ENCODE measurements at regions not wholly inside any gene's neighbourhood (a gene's known extent, or its start where the extent isn't known, plus 50 kb on each side); places are given as distances from the start of the nearest gene placed in this dataset.
A peak's percentile ranks its signal among the peaks of the same experiment; 100 is the strongest.

GRCh38 chr10:35769795-35770194, 127.7 kb upstream of the FZD8 start:
- Histone ChIP-seq H3K9me3 (no peaks in the 10 kb centered on the region), H3K27ac (no peak overlapping the region), H3K27me3 (no peaks in the 10 kb centered on the region), H3K4me1 (no peaks in the 10 kb centered on the region), H3K4me3 (no peak overlapping the region), H3K36me3 (no peaks in the 10 kb centered on the region)
- TF ChIP-seq POLR2A (IDR thresholded peaks at IDR 0.05) (no peak), POLR2AphosphoS5 (IDR thresholded peaks at IDR 0.05) (no peak)
- DNase-seq (ENCODE audit: low spot score in 2 of 2) = no peak
- intact Hi-C loops (cut with DNase I; ENCODE audit: low total_unique reads) = no loop called here

GRCh38 chr10:35768731-35769130, 126.6 kb upstream of the FZD8 start:
- intact Hi-C loops (cut with DNase I; ENCODE audit: low total_unique reads) = no loop called here
- TF ChIP-seq POLR2A (IDR thresholded peaks at IDR 0.05) (no peak), POLR2AphosphoS5 (IDR thresholded peaks at IDR 0.05) (no peak)
- TF ChIP-seq, protein P1, sequence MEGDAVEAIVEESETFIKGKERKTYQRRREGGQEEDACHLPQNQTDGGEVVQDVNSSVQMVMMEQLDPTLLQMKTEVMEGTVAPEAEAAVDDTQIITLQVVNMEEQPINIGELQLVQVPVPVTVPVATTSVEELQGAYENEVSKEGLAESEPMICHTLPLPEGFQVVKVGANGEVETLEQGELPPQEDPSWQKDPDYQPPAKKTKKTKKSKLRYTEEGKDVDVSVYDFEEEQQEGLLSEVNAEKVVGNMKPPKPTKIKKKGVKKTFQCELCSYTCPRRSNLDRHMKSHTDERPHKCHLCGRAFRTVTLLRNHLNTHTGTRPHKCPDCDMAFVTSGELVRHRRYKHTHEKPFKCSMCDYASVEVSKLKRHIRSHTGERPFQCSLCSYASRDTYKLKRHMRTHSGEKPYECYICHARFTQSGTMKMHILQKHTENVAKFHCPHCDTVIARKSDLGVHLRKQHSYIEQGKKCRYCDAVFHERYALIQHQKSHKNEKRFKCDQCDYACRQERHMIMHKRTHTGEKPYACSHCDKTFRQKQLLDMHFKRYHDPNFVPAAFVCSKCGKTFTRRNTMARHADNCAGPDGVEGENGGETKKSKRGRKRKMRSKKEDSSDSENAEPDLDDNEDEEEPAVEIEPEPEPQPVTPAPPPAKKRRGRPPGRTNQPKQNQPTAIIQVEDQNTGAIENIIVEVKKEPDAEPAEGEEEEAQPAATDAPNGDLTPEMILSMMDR (IDR thresholded peaks at IDR 0.05) = no peak
- no peaks in the 10 kb centered on the region for H3K27me3 ChIP-seq
- no peak overlapping the region for H3K27ac ChIP-seq
- H3K36me3 ChIP-seq = no peaks in the 10 kb centered on the region
- H3K4me1 ChIP-seq = no peaks in the 10 kb centered on the region
- H3K9me3 ChIP-seq = no peaks in the 10 kb centered on the region
- DNase-seq (ENCODE audit: low spot score in 2 of 2) = no peak
- no peak overlapping the region for H3K4me3 ChIP-seq

DNA sequence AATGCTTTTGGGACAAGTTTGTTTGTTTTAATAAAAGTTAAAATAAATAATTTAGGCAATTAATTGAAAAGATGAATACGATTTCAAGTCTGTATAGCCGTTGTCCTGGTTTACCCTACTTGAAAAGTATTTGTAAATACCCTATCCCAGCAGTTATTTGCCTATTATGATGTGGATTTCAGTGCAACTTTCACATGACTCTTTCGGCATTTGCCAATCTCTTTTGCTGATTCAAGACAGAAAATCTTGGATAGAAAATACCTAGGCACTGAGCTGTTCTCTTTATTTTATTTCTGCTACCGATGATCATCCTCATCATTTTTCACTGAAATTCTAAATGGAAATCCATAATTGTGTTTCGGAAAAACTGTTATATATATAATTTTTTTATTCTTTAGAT, 125.9 kb upstream of the FZD8 start:
- no peak for DNase-seq (ENCODE audit: low spot score in 2 of 2)
- H3K27me3 ChIP-seq = no peaks in the 10 kb centered on the region
- intact Hi-C loops (cut with DNase I; ENCODE audit: low total_unique reads) = no loop called here
- H3K4me1 ChIP-seq = no peaks in the 10 kb centered on the region
- no peak for TF ChIP-seq POLR2AphosphoS5 (IDR thresholded peaks at IDR 0.05)
- TF ChIP-seq, protein P1 (IDR thresholded peaks at IDR 0.05) = no peak
- TF ChIP-seq POLR2A (IDR thresholded peaks at IDR 0.05) = no peak
- no peaks in the 10 kb centered on the region for H3K9me3 ChIP-seq
- H3K36me3 ChIP-seq = no peaks in the 10 kb centered on the region
- H3K27ac ChIP-seq = no peak overlapping the region
- no peak overlapping the region for H3K4me3 ChIP-seq

GRCh38 chr10:35765996-35766395, 123.9 kb upstream of the FZD8 start:
- no peak overlapping the region for H3K4me3 ChIP-seq
- no peaks in the 10 kb centered on the region for H3K36me3 ChIP-seq
- TF ChIP-seq POLR2AphosphoS5 (IDR thresholded peaks at IDR 0.05) (no peak), POLR2A (IDR thresholded peaks at IDR 0.05) (no peak)
- TF ChIP-seq, protein P1 (IDR thresholded peaks at IDR 0.05) = no peak
- no peak overlapping the region for H3K27ac ChIP-seq
- DNase-seq (ENCODE audit: low spot score in 2 of 2) = no peak
- intact Hi-C loops (cut with DNase I; ENCODE audit: low total_unique reads) = no loop called here
- no peaks in the 10 kb centered on the region for H3K9me3 ChIP-seq
- no peaks in the 10 kb centered on the region for H3K27me3 ChIP-seq
- no peaks in the 10 kb centered on the region for H3K4me1 ChIP-seq

GRCh38 chr10:35765066-35765527, 123.0 kb upstream of the FZD8 start:
- TF ChIP-seq, protein P1 (IDR thresholded peaks at IDR 0.05) = no peak
- TF ChIP-seq POLR2AphosphoS5 (IDR thresholded peaks at IDR 0.05) (no peak), POLR2A (IDR thresholded peaks at IDR 0.05) (no peak)
- H3K4me1 ChIP-seq = no peaks in the 10 kb centered on the region
- intact Hi-C loops (cut with DNase I; ENCODE audit: low total_unique reads) = no loop called here
- no peak for DNase-seq (ENCODE audit: low spot score in 2 of 2)
- H3K4me3 ChIP-seq = peak overlapping the region in 1 of 3 donors; percentile 25
- H3K27me3 ChIP-seq = no peaks in the 10 kb centered on the region
- no peaks in the 10 kb centered on the region for H3K9me3 ChIP-seq
- no peak overlapping the region for H3K27ac ChIP-seq
- no peaks in the 10 kb centered on the region for H3K36me3 ChIP-seq
